MCF 10A (cell line): ENCODE measurements at regions not wholly inside any gene's neighbourhood (a gene's known extent, or its start where the extent isn't known, plus 50 kb on each side); places are given as distances from the start of the nearest gene placed in this dataset.

Source experiments
- BruUV-seq: library from RNA; stranded (reverse); fragments of 400-500 nt; replicated peaks from 2 replicates; lab custom pipeline; 2021; lab: Mats Ljungman, UMichigan
- CTCF ChIA-PET: fragments of 300-600 bp; sonication (Branson Sonifier 250); formaldehyde crosslinking; extraction: SDS; loops from one replicate; lab custom pipeline; 2021; ENCODE audit warnings: antibody characterized with exemption, inconsistent platforms; lab: Yijun Ruan, JAX
- POLR2A ChIA-PET: fragments of 300-600, 350-650 bp; sonication (Branson Sonifier 250); formaldehyde crosslinking; extraction: SDS; loops from one replicate; lab custom pipeline; 2020; ENCODE audit warnings: antibody characterized with exemption, inconsistent platforms; lab: Yijun Ruan, JAX
- DNase-seq: peaks from one replicate; pipeline ENCODE4 v3.0.0-alpha.2; 2018; ENCODE audit not compliant: unreplicated experiment
- H3K27ac Mint-ChIP-seq: one replicate; pipeline ENCODE4 v1.8.0; 2022; ENCODE audit warnings: mild to moderate bottlenecking, low read depth, mixed read lengths; ENCODE audit not compliant: unreplicated experiment
- H3K27me3 Mint-ChIP-seq: one replicate; pipeline ENCODE4 v1.8.0; 2022; ENCODE audit warnings: mixed read lengths; ENCODE audit not compliant: insufficient read depth, unreplicated experiment
- H3K36me3 Mint-ChIP-seq: one replicate; pipeline ENCODE4 v1.8.0; 2022; ENCODE audit warnings: mild to moderate bottlenecking, moderate library complexity, mixed read lengths; ENCODE audit not compliant: insufficient read depth, unreplicated experiment
- H3K4me1 Mint-ChIP-seq: one replicate; pipeline ENCODE4 v1.8.0; 2022; ENCODE audit warnings: mixed read lengths; ENCODE audit not compliant: insufficient read depth, unreplicated experiment
- H3K4me3 Mint-ChIP-seq: one replicate; pipeline ENCODE4 v1.8.0; 2022; ENCODE audit warnings: mild to moderate bottlenecking, moderate library complexity, mixed read lengths; ENCODE audit not compliant: unreplicated experiment
- H3K9me3 Mint-ChIP-seq: one replicate; pipeline ENCODE4 v1.8.0; 2022; ENCODE audit warnings: mixed read lengths; ENCODE audit not compliant: unreplicated experiment
- CTCF ChIP-seq: fragments of 200-600 bp; IDR thresholded peaks from one replicate; pipeline ENCODE4 v1.8.0; 2022; ENCODE audit warnings: antibody characterized with exemption, mild to moderate bottlenecking; ENCODE audit not compliant: unreplicated experiment
- intact Hi-C: fragments of 100-400 bp; cut with micrococcal nuclease; formaldehyde crosslinking; loops from 2 replicates; pipeline ENCODE4 v1.14.1; 2022

DNA sequence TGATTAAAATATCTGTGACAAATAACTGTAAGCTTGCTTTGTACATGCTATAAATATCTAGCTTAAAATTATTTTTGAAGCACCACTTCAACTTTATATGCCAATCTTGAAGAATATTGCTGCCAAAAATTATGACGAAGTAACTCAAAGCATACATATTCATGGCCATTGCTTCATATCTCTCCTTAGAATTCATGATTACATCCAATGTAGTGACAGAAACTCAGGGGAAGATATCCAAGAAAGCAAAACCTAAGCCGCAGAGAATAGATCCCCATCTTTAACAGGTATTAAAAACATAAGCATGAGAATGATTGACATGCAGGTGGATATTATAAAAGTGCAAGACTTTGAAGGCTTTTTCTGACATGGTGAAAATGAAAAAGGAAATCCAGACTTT, 100.8 kb upstream of the PLPPR1 start:
- Mint-ChIP-seq H3K4me3 (no peak overlapping the region), H3K36me3 (no peaks in the 10 kb centered on the region), H3K4me1 (no peaks in the 10 kb centered on the region), H3K27ac (no peak overlapping the region), H3K27me3 (peaks cover 29% of the 10 kb centered on the region), H3K9me3 (no peaks in the 10 kb centered on the region)
- ChIA-PET POLR2A (no interaction called here), CTCF (interaction anchor here (0.7 kb wide), 1 partner anchor 728 kb away, joined by 3 read pairs; no protein-coding TSS in a partner anchor)
- no peak for TF ChIP-seq CTCF
- no TSS peak for BruUV-seq
- intact Hi-C loops: no loop called here
- DNase-seq: no peak

DNA sequence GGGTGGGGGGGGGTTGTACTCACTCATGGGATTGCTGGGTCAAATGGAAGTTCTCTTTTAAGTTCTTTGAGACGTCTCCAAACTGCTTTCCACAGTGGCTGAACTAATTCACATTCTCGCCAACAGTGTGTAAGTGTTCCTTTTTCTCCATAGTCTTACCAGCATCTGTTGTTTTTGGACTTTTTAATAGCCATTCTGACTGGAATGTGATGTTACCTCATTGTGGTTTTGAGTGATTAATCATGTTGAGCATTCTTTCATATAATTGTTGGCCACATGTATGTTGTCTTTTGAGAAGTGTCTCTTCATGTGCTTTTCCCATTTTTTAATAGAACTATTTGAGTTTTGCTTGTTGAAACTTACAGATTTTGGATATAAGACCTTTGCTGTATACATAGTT, 94.9 kb upstream of the PLPPR1 start:
- no peak overlapping the region for H3K4me3 Mint-ChIP-seq
- ChIA-PET CTCF (interaction anchor here (0.6 kb wide), 1 partner anchor 1890 kb away, joined by 3 read pairs; no protein-coding TSS in a partner anchor), POLR2A (no interaction called here)
- no TSS peak for BruUV-seq
- TF ChIP-seq CTCF: no peak
- peaks cover 7% of the 10 kb centered on the region for H3K9me3 Mint-ChIP-seq
- no peaks in the 10 kb centered on the region for H3K36me3 Mint-ChIP-seq
- intact Hi-C loops: no loop called here
- peak; percentile 52 for DNase-seq
- H3K4me1 Mint-ChIP-seq: peaks cover 13% of the 10 kb centered on the region
- no peak overlapping the region for H3K27ac Mint-ChIP-seq
- peaks cover 37% of the 10 kb centered on the region for H3K27me3 Mint-ChIP-seq

DNA sequence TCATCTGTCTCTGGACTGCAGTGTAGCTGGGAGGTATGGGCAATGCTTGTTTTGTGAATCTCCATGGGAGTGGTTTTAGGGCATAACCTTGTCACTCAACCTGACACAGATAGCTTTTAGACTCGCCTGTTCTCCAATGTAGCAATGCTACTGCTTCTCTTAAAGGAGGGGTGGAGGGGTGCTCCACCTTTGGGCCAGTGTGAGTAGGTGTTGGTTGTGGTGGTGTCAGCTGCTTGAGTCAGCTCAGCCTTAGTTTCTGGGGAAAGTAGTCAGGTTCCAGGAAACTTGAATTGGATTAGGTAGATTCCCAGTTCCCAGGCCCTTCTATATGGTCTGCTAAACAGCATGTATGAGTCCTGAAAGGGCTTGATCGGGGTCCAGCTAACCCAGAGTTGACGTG, 91.1 kb upstream of the PLPPR1 start:
- intact Hi-C loops: no loop called here
- H3K9me3 Mint-ChIP-seq: peaks cover 7% of the 10 kb centered on the region
- no peak overlapping the region for H3K27ac Mint-ChIP-seq
- H3K36me3 Mint-ChIP-seq: no peaks in the 10 kb centered on the region
- no peak for DNase-seq
- H3K27me3 Mint-ChIP-seq: peaks cover 27% of the 10 kb centered on the region
- BruUV-seq: no TSS peak
- no peak for TF ChIP-seq CTCF
- ChIA-PET POLR2A (interaction anchor here (0.7 kb wide), 1 partner anchor 106 kb away, joined by 3 read pairs; no protein-coding TSS in a partner anchor), CTCF (interaction anchor here (0.6 to 1.0 kb wide), 2 partner anchors 223 to 512 kb away, joined by 3 read pairs; no protein-coding TSS in a partner anchor)
- peaks cover 13% of the 10 kb centered on the region for H3K4me1 Mint-ChIP-seq
- H3K4me3 Mint-ChIP-seq: no peak overlapping the region

DNA sequence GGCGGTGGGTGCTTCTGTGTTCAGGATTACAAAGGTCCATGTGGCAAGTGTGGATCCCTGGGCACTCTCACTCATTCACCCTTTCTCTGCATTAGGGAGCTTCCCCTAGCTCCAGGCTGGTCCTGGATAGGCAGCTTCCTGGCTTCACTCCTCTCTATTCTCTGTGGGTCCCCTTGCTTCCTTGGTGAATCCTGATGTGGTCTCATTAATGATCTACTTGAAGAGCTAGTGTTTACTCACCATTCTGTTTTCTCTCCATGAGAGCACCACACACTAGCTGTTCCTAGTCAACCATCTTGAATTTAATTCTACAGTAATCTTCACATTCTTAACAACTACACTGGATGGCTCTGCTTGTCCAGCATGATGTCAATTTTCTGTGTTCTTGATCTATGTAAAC, 90.0 kb upstream of the PLPPR1 start:
- peaks cover 29% of the 10 kb centered on the region for H3K27me3 Mint-ChIP-seq
- no peak for TF ChIP-seq CTCF
- no peak overlapping the region for H3K4me3 Mint-ChIP-seq
- no peak overlapping the region for H3K27ac Mint-ChIP-seq
- POLR2A ChIA-PET: interaction anchor here (0.7 kb wide), 1 partner anchor 238 kb away, joined by 3 read pairs; no protein-coding TSS in a partner anchor
- intact Hi-C loops: no loop called here
- peaks cover 7% of the 10 kb centered on the region for H3K4me1 Mint-ChIP-seq
- CTCF ChIA-PET: interaction anchor here (0.6 to 1.0 kb wide), 2 partner anchors 14 to 224 kb away, joined by 3 read pairs; no protein-coding TSS in a partner anchor
- H3K9me3 Mint-ChIP-seq: peaks cover 7% of the 10 kb centered on the region
- BruUV-seq: no TSS peak
- DNase-seq: no peak
- H3K36me3 Mint-ChIP-seq: no peaks in the 10 kb centered on the region
